Psoas muscle (tissue), 7 donors: ENCODE measurements at regions not wholly inside any gene's neighbourhood (a gene's known extent, or its start where the extent isn't known, plus 50 kb on each side); places are given as distances from the start of the nearest gene placed in this dataset.

Source experiments
- ATAC-seq, 4 donors: fragments of 200-7000 bp; cut with Tn5 transposase; one replicate each; pipeline ENCODE4 v1.9.1; 2020; ENCODE audit warnings: moderate library complexity in 3 of 4, mild to moderate bottlenecking in 2 of 4
- DNase-seq, 2 donors: peaks; one replicate each; pipeline ENCODE4 v3.0.0-alpha.2; 2020
- H3K27ac ChIP-seq: fragments of 200-600 bp; one replicate; pipeline ENCODE4 v1.8.0; 2022
- H3K27me3 ChIP-seq, 3 donors: fragments of 200-600 bp in 1 of 3; one replicate each; pipeline versions ENCODE4 v1.6.1 to v1.8.0; 2013 to 2022; ENCODE audit warnings: low read length in 2 of 3, mild to moderate bottlenecking in 2 of 3, moderate library complexity in 1 of 3; ENCODE audit not compliant: insufficient read depth in 3 of 3
- H3K36me3 ChIP-seq, 2 donors: fragments of 200-600 bp in 1 of 2; one replicate each; pipeline versions ENCODE4 v1.6.1 to v1.8.0; 2013 to 2022; ENCODE audit warnings: low read depth in 1 of 2, mild to moderate bottlenecking in 1 of 2, moderate library complexity in 1 of 2; ENCODE audit not compliant: insufficient read depth in 1 of 2
- H3K4me1 ChIP-seq: fragments of 200-600 bp; one replicate; pipeline ENCODE4 v1.8.0; 2022
- H3K4me3 ChIP-seq: fragments of 200-600 bp; one replicate; pipeline ENCODE4 v1.8.0; 2022; ENCODE audit warnings: mild to moderate bottlenecking
- H3K9me3 ChIP-seq: fragments of 200-600 bp; one replicate; pipeline ENCODE4 v1.8.0; 2022
- WGBS, 3 donors: extraction: QIAGEN DNeasy Blood & Tissue Kit; methylation state at CpG; one replicate each; pipeline versions ENCODE4 v1.1.6 to v1.1.7; 2013; 5-methylcytosine and 5-hydroxymethylcytosine counted together
- intact Hi-C, 2 donors: fragments of 100-400 bp; cut with DNase I; formaldehyde crosslinking; loops; one replicate each; pipeline versions ENCODE4 v1.11.0 to v1.14.2; 2022
- TF ChIP-seq, protein P1 (sequence below): fragments of 200-600 bp; IDR thresholded peaks from one replicate; pipeline ENCODE4 v1.8.0; 2022; ENCODE audit warnings: antibody characterized with exemption
- donor health status: healthy with polysubstance abuse.
- donor health status: DM: no; HTN: no; CAD: no; lungs with moderate emphysema.
- donor health status: Bipolar disorder and iron deficiency.
- donor health status: healthy.
- donor health status: DM: yes; HTN: yes; CAD: no.
- donor health status: DM: no; HTN: no; CAD: no.
- donor health status: DM: yes; HTN: yes; CAD: no.

DNA sequence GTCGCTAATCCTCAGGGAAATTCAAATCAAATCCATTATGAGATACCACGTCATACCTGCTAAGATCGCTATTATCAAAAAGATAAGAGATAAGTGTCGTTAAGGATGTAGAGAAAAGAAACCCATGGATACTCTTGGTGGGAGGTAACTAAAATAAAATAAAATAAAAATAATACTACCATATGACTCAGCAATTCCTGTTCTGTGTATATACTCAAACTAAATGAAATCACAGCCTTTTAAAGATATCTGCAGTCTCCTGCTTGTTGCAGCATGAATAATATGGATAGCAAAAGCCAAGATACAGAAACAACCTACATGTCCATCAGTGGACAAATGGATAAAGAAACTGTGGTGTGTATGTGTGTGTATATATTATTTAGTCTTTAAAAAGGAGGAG, 105.8 kb upstream of the IL15 start:
- DNase-seq, result no peak
- Histone ChIP-seq H3K4me1 (no peaks in the 10 kb centered on the region), H3K9me3 (peaks cover 11% of the 10 kb centered on the region), H3K36me3 (no peaks in the 10 kb centered on the region), H3K27ac (no peak overlapping the region), H3K4me3 (no peak overlapping the region), H3K27me3 (no peaks in the 10 kb centered on the region)
- TF ChIP-seq, protein P1, sequence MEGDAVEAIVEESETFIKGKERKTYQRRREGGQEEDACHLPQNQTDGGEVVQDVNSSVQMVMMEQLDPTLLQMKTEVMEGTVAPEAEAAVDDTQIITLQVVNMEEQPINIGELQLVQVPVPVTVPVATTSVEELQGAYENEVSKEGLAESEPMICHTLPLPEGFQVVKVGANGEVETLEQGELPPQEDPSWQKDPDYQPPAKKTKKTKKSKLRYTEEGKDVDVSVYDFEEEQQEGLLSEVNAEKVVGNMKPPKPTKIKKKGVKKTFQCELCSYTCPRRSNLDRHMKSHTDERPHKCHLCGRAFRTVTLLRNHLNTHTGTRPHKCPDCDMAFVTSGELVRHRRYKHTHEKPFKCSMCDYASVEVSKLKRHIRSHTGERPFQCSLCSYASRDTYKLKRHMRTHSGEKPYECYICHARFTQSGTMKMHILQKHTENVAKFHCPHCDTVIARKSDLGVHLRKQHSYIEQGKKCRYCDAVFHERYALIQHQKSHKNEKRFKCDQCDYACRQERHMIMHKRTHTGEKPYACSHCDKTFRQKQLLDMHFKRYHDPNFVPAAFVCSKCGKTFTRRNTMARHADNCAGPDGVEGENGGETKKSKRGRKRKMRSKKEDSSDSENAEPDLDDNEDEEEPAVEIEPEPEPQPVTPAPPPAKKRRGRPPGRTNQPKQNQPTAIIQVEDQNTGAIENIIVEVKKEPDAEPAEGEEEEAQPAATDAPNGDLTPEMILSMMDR, result no peak
- intact Hi-C loops, result no loop called here
- ATAC-seq, result no peak
- 91 to 95% (median 95%) methylated on average over 4 of the region's 4 CpGs for WGBS, 3 donors

GRCh38 chr4:141534985-141535384, 101.4 kb upstream of the IL15 start:
- 86 to 89% (median 89%) methylated on average over 2 of the region's 2 CpGs for WGBS, 3 donors
- Histone ChIP-seq H3K4me3 (no peak overlapping the region), H3K4me1 (no peaks in the 10 kb centered on the region), H3K36me3 (no peaks in the 10 kb centered on the region), H3K27ac (no peak overlapping the region), H3K27me3 (no peaks in the 10 kb centered on the region), H3K9me3 (peaks cover 19% of the 10 kb centered on the region)
- intact Hi-C loops, result no loop called here
- DNase-seq (no peak), ATAC-seq (no peak)
- TF ChIP-seq, protein P1, result no peak

DNA sequence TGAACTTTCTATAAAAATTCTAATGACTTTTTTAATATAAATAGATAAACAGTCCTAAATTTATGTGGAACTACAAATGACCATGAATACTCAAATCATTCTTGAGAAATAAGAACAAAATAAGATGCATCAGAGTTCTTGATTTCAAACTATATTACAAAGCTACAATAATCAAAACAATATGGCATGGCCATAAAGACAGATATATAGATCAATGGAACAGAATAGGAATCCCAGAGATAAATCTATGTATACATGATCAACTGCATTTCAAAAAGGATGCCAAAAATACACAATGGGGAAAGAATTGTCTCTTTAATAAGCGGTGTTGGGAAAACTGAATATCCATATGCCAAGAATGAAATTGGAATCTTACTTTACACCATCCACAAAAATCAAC, 98.4 kb upstream of the IL15 start:
- H3K9me3 ChIP-seq, result peaks cover 18% of the 10 kb centered on the region
- no peaks in the 10 kb centered on the region for H3K27me3 ChIP-seq
- TF ChIP-seq, protein P1, result no peak
- 97 to 100% (median 99%) methylated on average over 1 of the region's 1 CpG for whole genome bisulfite sequencing, 3 donors
- no peak for ATAC-seq
- no peak for DNase-seq
- intact Hi-C loops, result no loop called here
- H3K4me1 ChIP-seq, result no peaks in the 10 kb centered on the region
- H3K36me3 ChIP-seq, result no peaks in the 10 kb centered on the region
- no peak overlapping the region for H3K27ac ChIP-seq
- H3K4me3 ChIP-seq, result no peak overlapping the region

DNA sequence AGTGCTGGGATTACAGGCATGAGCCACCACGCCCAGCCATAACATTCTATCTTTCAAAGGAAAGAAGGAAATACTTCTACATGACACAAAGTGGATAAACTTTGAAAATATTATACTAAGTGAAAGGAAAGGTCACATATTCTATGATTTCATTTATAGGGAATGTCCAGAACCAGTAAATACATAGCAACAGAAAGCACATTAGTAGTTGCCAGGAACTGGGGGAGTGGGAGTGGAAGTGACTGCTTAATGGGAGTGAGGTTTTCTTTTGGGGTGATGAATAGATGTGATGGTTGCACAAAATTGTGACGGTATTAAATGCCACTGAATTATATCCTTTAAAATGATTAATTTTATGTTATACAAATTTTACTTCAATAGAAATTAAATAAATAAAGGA, 95.7 kb upstream of the IL15 start:
- Histone ChIP-seq H3K27me3 (no peaks in the 10 kb centered on the region), H3K4me3 (no peak overlapping the region), H3K36me3 (no peaks in the 10 kb centered on the region), H3K9me3 (peaks cover 18% of the 10 kb centered on the region), H3K4me1 (no peaks in the 10 kb centered on the region), H3K27ac (no peak overlapping the region)
- TF ChIP-seq, protein P1, result no peak
- DNase-seq (no peak), ATAC-seq (no peak)
- 89 to 95% (median 92%) methylated on average over 2 of the region's 2 CpGs for WGBS, 3 donors
- intact Hi-C loops, result no loop called here

- intact Hi-C loops, result no loop called here
- H3K9me3 ChIP-seq, result peaks cover 18% of the 10 kb centered on the region
- no peaks in the 10 kb centered on the region for H3K27me3 ChIP-seq
- no peak for DNase-seq
- H3K4me3 ChIP-seq, result no peak overlapping the region
- no peak overlapping the region for H3K27ac ChIP-seq
- no peaks in the 10 kb centered on the region for H3K4me1 ChIP-seq
- no peaks in the 10 kb centered on the region for H3K36me3 ChIP-seq
- TF ChIP-seq, protein P1, result no peak
- no peak for ATAC-seq
- 80 to 91% (median 87%) methylated on average over 2 of the region's 2 CpGs for WGBS, 3 donors
Observed at GRCh38 chr4:141541851-141542250, 94.5 kb upstream of the IL15 start.
